GM13977 (cell line): ENCODE measurements at regions not wholly inside any gene's neighbourhood (a gene's known extent, or its start where the extent isn't known, plus 50 kb on each side); places are given as distances from the start of the nearest gene placed in this dataset.

Source experiments
- DNase-seq: peaks from one replicate; pipeline ENCODE4 v3.0.0; 2012; ENCODE audit warnings: low spot score
- CTCF ChIP-seq: IDR thresholded peaks from 2 replicates; pipeline ENCODE4 v1.5.1; 2012; ENCODE audit warnings: mild to moderate bottlenecking, control low read depth; ENCODE audit not compliant: insufficient read depth; ENCODE audit errors: extremely low read depth, missing control alignments
- in situ Hi-C: fragments of 300-500 bp; cut with MboI; formaldehyde crosslinking; loops from one replicate; pipeline ENCODE4 v1.12.0; 2022; ENCODE audit warnings: low sequenced_read_pairs, low pct_unique_long_range_greater_than_20kb, mixed read lengths, inconsistent platforms; ENCODE audit not compliant: unreplicated experiment

GRCh38 chr2:155273323-155273722 lies 574.8 kb downstream of the KCNJ3 start:
- no peak for DNase-seq
- no peak for TF ChIP-seq CTCF
- in situ Hi-C loops: no loop called here

GRCh38 chr2:155266583-155266982 lies 568.1 kb downstream of the KCNJ3 start:
- no peak for DNase-seq
- in situ Hi-C loops: no loop called here
- TF ChIP-seq CTCF: peak; percentile 31

- no peak for DNase-seq
- TF ChIP-seq CTCF: no peak
- in situ Hi-C loops: no loop called here
These were observed 567.6 kb downstream of the KCNJ3 start for GRCh38 chr2:155266109-155266508.

GRCh38 chr2:155256803-155257202 lies 558.3 kb downstream of the KCNJ3 start:
- no peak for DNase-seq
- in situ Hi-C loops: no loop called here
- no peak for TF ChIP-seq CTCF

- TF ChIP-seq CTCF: peak; percentile 53
- in situ Hi-C loops: no loop called here
- peak; percentile 5 for DNase-seq
These were observed 552.3 kb downstream of the KCNJ3 start for GRCh38 chr2:155250800-155251199.

GRCh38 chr2:155240176-155240575 lies 541.7 kb downstream of the KCNJ3 start:
- DNase-seq: no peak
- TF ChIP-seq CTCF: no peak
- in situ Hi-C loops: no loop called here

GRCh38 chr2:155235710-155236109 lies 537.2 kb downstream of the KCNJ3 start:
- in situ Hi-C loops: no loop called here
- no peak for DNase-seq
- no peak for TF ChIP-seq CTCF
